Kidney (tissue), 13 donors: ENCODE measurements at regions not wholly inside any gene's neighbourhood (a gene's known extent, or its start where the extent isn't known, plus 50 kb on each side); places are given as distances from the start of the nearest gene placed in this dataset.

Experiments used
- DNase-seq, 5 donors: peaks; one replicate each; pipeline ENCODE4 v3.0.0-alpha.2; 2013 to 2020
- FAIRE-seq: peaks from 2 replicates; lab custom pipeline; 2012; peaks lifted over from hg19 to GRCh38; lab: Jason Lieb, UNC
- H3K27ac ChIP-seq, 2 donors: one replicate each; pipeline ENCODE4 v1.7.0; 2013; ENCODE audit warnings: low read depth in 2 of 2, low read length in 2 of 2, inconsistent platforms in 1 of 2
- H3K27me3 ChIP-seq: one replicate; pipeline ENCODE4 v1.7.1; 2013; ENCODE audit warnings: low read length, inconsistent platforms; ENCODE audit not compliant: control insufficient read depth, insufficient read depth
- H3K36me3 ChIP-seq, 3 donors: one replicate each; pipeline versions ENCODE4 v1.7.0 to v1.7.1; 2013; ENCODE audit warnings: low read length in 3 of 3, control low read depth in 1 of 3, inconsistent platforms in 1 of 3; ENCODE audit not compliant: insufficient read depth in 3 of 3, control insufficient read depth in 2 of 3
- H3K4me1 ChIP-seq, 3 donors: one replicate each; pipeline versions ENCODE4 v1.7.0 to v1.7.1; 2013; ENCODE audit warnings: low read length in 3 of 3, inconsistent platforms in 1 of 3, low read depth in 1 of 3; ENCODE audit not compliant: control insufficient read depth in 2 of 3, insufficient read depth in 2 of 3
- H3K4me3 ChIP-seq, 3 donors: one replicate each; pipeline versions ENCODE4 v1.7.0 to v1.8.1; 2013; ENCODE audit warnings: low read length in 3 of 3, control low read depth in 1 of 3, inconsistent platforms in 1 of 3
- H3K9ac ChIP-seq, 3 donors: one replicate each; pipeline versions ENCODE4 v1.7.0 to v1.7.1; 2013; ENCODE audit warnings: low read length in 3 of 3, control low read depth in 1 of 3, inconsistent platforms in 1 of 3
- H3K9me3 ChIP-seq, 3 donors: one replicate each; pipeline versions ENCODE4 v1.7.0 to v1.7.1; 2013; ENCODE audit warnings: low read length in 3 of 3, control low read depth in 1 of 3, inconsistent platforms in 1 of 3; ENCODE audit not compliant: control insufficient read depth in 2 of 3, insufficient read depth in 1 of 3
- intact Hi-C: fragments of 100-400 bp; cut with DNase I; formaldehyde crosslinking; loops from one replicate; pipeline ENCODE4 v1.11.1; 2022
- TF ChIP-seq, protein P1 (sequence below): IDR thresholded peaks from 3 replicates; pipeline ENCODE4 v1.5.1; 2012; ENCODE audit warnings: mild to moderate bottlenecking, moderate library complexity, borderline replicate concordance; ENCODE audit not compliant: insufficient read depth; ENCODE audit errors: extremely low read depth
- donor health status: control.
- donor health status: control.
- donor health status: control.
- donor health status: control.
- donor health status: control.
- donor health status: DM: yes; HTN: yes; CAD: no.
- donor health status: Normal renal cell carcinoma (clear cell type).

DNA sequence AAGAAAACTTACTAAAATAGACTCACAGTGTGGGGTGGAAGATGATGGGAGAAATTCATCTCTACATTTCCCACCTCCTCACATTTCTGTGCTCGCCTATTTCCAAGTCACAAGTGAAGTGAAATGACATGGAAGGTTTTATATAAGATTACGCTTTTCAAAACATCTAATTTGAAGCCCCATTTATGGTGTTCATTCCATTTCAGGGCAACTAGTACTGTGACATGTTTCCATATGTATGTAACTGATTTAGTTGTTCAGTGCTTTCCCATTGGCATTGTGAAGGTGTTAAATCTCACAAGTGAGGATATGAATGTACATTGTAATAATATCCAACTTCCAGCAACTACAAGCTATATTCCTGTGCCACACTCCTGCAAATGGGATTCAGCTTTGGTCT is 1174.8 kb downstream of the CDH11 start:
- Histone ChIP-seq H3K4me3 (no peak overlapping the region), H3K27ac (no peak overlapping the region), H3K27me3 (no peaks in the 10 kb centered on the region), H3K36me3 (no peaks in the 10 kb centered on the region), H3K4me1 (no peaks in the 10 kb centered on the region), H3K9ac (no peak overlapping the region), H3K9me3 (no peaks in the 10 kb centered on the region)
- DNase-seq (no peak), FAIRE-seq (no peak)
- intact Hi-C loops: no loop called here
- TF ChIP-seq, protein P1, sequence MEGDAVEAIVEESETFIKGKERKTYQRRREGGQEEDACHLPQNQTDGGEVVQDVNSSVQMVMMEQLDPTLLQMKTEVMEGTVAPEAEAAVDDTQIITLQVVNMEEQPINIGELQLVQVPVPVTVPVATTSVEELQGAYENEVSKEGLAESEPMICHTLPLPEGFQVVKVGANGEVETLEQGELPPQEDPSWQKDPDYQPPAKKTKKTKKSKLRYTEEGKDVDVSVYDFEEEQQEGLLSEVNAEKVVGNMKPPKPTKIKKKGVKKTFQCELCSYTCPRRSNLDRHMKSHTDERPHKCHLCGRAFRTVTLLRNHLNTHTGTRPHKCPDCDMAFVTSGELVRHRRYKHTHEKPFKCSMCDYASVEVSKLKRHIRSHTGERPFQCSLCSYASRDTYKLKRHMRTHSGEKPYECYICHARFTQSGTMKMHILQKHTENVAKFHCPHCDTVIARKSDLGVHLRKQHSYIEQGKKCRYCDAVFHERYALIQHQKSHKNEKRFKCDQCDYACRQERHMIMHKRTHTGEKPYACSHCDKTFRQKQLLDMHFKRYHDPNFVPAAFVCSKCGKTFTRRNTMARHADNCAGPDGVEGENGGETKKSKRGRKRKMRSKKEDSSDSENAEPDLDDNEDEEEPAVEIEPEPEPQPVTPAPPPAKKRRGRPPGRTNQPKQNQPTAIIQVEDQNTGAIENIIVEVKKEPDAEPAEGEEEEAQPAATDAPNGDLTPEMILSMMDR: no peak

GRCh38 chr16:63945806-63946205 is 1176.1 kb downstream of the CDH11 start:
- intact Hi-C loops: no loop called here
- Histone ChIP-seq H3K27ac (no peak overlapping the region), H3K4me3 (no peak overlapping the region), H3K4me1 (no peaks in the 10 kb centered on the region), H3K9ac (no peak overlapping the region), H3K36me3 (no peaks in the 10 kb centered on the region), H3K9me3 (no peaks in the 10 kb centered on the region), H3K27me3 (no peaks in the 10 kb centered on the region)
- DNase-seq: no peak
- FAIRE-seq: no peak
- TF ChIP-seq, protein P1: no peak

DNA sequence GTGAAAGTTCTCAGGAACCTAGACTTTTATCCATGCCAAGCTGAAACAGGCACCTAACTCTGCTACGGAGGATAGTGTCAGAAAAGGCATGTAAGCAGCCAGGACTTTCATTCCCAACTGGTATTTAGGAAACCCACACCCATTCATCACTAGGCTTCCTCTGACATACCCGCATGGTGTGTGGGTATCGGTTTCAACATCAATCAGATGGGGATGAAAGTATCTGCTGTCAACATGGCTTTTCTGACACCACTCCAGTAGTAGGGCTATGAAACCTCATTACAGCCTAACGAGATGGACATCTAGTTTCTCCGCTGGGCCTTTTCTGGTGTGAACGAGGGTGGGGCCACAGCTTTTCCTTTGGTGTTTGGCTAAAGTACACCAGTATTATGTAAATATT is 1178.3 kb downstream of the CDH11 start:
- no peaks in the 10 kb centered on the region for H3K9me3 ChIP-seq
- FAIRE-seq (no peak), DNase-seq (peak in 3 of 5 donors; percentile 9 to 33 (median 30))
- H3K9ac ChIP-seq: no peak overlapping the region
- no peaks in the 10 kb centered on the region for H3K36me3 ChIP-seq
- no peaks in the 10 kb centered on the region for H3K4me1 ChIP-seq
- no peaks in the 10 kb centered on the region for H3K27me3 ChIP-seq
- no peak overlapping the region for H3K27ac ChIP-seq
- intact Hi-C loops: no loop called here
- no peak overlapping the region for H3K4me3 ChIP-seq
- TF ChIP-seq, protein P1: no peak

DNA sequence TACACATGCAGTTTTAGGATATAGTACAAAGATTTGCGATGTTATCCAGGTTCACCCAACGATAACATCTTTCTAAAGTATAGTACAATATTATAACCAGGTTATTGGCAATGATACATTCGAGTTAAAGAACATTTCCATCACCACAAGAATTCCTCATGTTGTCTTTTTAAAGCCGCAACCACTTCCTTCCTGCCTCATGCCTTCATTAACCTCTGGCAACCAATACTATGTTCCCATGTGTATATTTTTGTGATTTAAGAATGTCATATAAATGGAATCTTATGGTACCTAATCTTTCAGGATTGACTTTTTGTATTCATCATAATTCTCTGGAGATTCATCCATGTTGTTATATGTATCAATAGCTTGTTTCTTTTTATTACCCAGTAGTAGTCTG is 1183.2 kb downstream of the CDH11 start:
- DNase-seq (no peak), FAIRE-seq (no peak)
- Histone ChIP-seq H3K27me3 (no peaks in the 10 kb centered on the region), H3K27ac (no peak overlapping the region), H3K9ac (no peak overlapping the region), H3K4me1 (no peaks in the 10 kb centered on the region), H3K9me3 (no peaks in the 10 kb centered on the region), H3K36me3 (no peaks in the 10 kb centered on the region), H3K4me3 (no peak overlapping the region)
- TF ChIP-seq, protein P1: no peak
- intact Hi-C loops: no loop called here
